Bone marrow (tissue), 2 donors: ENCODE measurements at regions not wholly inside any gene's neighbourhood (a gene's known extent, or its start where the extent isn't known, plus 50 kb on each side); places are given as distances from the start of the nearest gene placed in this dataset.
A peak's percentile ranks its signal among the peaks of the same experiment; 100 is the strongest.
"Not testable (repeated sequence)": the region's sequence is repeated elsewhere in the genome, so short reads cannot be mapped to it uniquely, and the experiment has no call there.

Experiments
- DNase-seq, 2 donors: peaks; one replicate each; lab custom pipeline; 2025; lab: John Stamatoyannopoulos, UW

- no peak for DNase-seq
Observed at GRCh38 chr5:124871303-124871702, 124.9 kb upstream of the ZNF608 start.

GRCh38 chr5:124872086-124872485 is 125.6 kb upstream of the ZNF608 start:
- DNase-seq, result no peak

- DNase-seq, result no peak
Observed at GRCh38 chr5:124872615-124873014, 126.2 kb upstream of the ZNF608 start.

- no peak for DNase-seq
Observed at GRCh38 chr5:124873188-124873587, 126.7 kb upstream of the ZNF608 start.

- DNase-seq, result no peak
Observed at GRCh38 chr5:124873713-124874112, 127.3 kb upstream of the ZNF608 start.

GRCh38 chr5:124876566-124876965 is 130.1 kb upstream of the ZNF608 start:
- no peak for DNase-seq

GRCh38 chr5:124876983-124877382 is 130.5 kb upstream of the ZNF608 start:
- DNase-seq, result no peak

- DNase-seq, result no peak
Observed at GRCh38 chr5:124877501-124878146, 131.2 kb upstream of the ZNF608 start.

GRCh38 chr5:124878583-124879342 is 132.3 kb upstream of the ZNF608 start:
- peak in 1 of 2 donors; percentile 21 for DNase-seq

- DNase-seq, result peak in 1 of 2 donors; percentile 87
Observed at GRCh38 chr5:124880903-124881697, 134.7 kb upstream of the ZNF608 start.

- no peak for DNase-seq
Observed at GRCh38 chr5:124883681-124884080, 137.2 kb upstream of the ZNF608 start.

GRCh38 chr5:124884114-124884513 is 137.7 kb upstream of the ZNF608 start:
- no peak for DNase-seq

GRCh38 chr5:124885490-124885889 is 139.1 kb upstream of the ZNF608 start:
- no peak for DNase-seq

- DNase-seq, result no peak
Observed at GRCh38 chr5:124887223-124887622, 140.8 kb upstream of the ZNF608 start.

GRCh38 chr5:124888050-124888506 is 141.6 kb upstream of the ZNF608 start:
- no peak for DNase-seq

GRCh38 chr5:124888622-124889485 is 142.4 kb upstream of the ZNF608 start:
- DNase-seq, result no peak

GRCh38 chr5:124889486-124889825 is 143.0 kb upstream of the ZNF608 start:
- no peak for DNase-seq

GRCh38 chr5:124889850-124890249 is 143.4 kb upstream of the ZNF608 start:
- DNase-seq, result no peak

GRCh38 chr5:124890442-124890841 is 144.0 kb upstream of the ZNF608 start:
- not testable (repeated sequence) for DNase-seq

- DNase-seq, result no peak
Observed at GRCh38 chr5:124891179-124891578, 144.7 kb upstream of the ZNF608 start.

GRCh38 chr5:124892185-124892848 is 145.9 kb upstream of the ZNF608 start:
- no peak for DNase-seq
